ENCODE measurements at regions not wholly inside any gene's neighbourhood (a gene's known extent, or its start where the extent isn't known, plus 50 kb on each side); places are given as distances from the start of the nearest gene placed in this dataset.

GRCh38 chr2:72034353-72035095 is 113.1 kb downstream of the CYP26B1 start:
- TF ChIP-seq RFX5 (IDR thresholded peaks at IDR 0.05; ENCODE audit: low read depth, low read length) (no peak), REST (IDR thresholded peaks at IDR 0.05; ENCODE audit: low read depth, low read length) (no peak), EGR1 (IDR thresholded peaks at IDR 0.05; ENCODE audit: borderline replicate concordance in 1 of 2, low read depth in 2 of 2, low read length in 2 of 2) (no peak), POLR2A (IDR thresholded peaks at IDR 0.05; ENCODE audit: low read depth, low read length) (no peak), MXI1 (IDR thresholded peaks at IDR 0.05; ENCODE audit: low read depth, low read length) (no peak)
- TF ChIP-seq, protein P1, sequence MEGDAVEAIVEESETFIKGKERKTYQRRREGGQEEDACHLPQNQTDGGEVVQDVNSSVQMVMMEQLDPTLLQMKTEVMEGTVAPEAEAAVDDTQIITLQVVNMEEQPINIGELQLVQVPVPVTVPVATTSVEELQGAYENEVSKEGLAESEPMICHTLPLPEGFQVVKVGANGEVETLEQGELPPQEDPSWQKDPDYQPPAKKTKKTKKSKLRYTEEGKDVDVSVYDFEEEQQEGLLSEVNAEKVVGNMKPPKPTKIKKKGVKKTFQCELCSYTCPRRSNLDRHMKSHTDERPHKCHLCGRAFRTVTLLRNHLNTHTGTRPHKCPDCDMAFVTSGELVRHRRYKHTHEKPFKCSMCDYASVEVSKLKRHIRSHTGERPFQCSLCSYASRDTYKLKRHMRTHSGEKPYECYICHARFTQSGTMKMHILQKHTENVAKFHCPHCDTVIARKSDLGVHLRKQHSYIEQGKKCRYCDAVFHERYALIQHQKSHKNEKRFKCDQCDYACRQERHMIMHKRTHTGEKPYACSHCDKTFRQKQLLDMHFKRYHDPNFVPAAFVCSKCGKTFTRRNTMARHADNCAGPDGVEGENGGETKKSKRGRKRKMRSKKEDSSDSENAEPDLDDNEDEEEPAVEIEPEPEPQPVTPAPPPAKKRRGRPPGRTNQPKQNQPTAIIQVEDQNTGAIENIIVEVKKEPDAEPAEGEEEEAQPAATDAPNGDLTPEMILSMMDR (IDR thresholded peaks at IDR 0.05 in 2 of 3, conservative IDR thresholded peaks at IDR 0.05 in 1 of 3; ENCODE audit: control insufficient read depth in 2 of 3, extremely low read depth in 1 of 3, insufficient read depth in 1 of 3, low read depth in 3 of 3, low read length in 3 of 3) = no peak
- TF ChIP-seq, protein P2, sequence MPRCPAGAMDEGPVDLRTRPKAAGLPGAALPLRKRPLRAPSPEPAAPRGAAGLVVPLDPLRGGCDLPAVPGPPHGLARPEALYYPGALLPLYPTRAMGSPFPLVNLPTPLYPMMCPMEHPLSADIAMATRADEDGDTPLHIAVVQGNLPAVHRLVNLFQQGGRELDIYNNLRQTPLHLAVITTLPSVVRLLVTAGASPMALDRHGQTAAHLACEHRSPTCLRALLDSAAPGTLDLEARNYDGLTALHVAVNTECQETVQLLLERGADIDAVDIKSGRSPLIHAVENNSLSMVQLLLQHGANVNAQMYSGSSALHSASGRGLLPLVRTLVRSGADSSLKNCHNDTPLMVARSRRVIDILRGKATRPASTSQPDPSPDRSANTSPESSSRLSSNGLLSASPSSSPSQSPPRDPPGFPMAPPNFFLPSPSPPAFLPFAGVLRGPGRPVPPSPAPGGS (IDR thresholded peaks at IDR 0.05; ENCODE audit: borderline replicate concordance, insufficient read depth, low read depth, low read length, poor library complexity, severe bottlenecking) = no peak

Measured in GM12878 (cell line).